ENCODE measurements at regions not wholly inside any gene's neighbourhood (a gene's known extent, or its start where the extent isn't known, plus 50 kb on each side); places are given as distances from the start of the nearest gene placed in this dataset.

GRCh38 chr5:51039424-51040329, 343.6 kb upstream of the ISL1 start:
- no peak overlapping the region for H3K9ac ChIP-seq (ENCODE audit: low read length)
- H3K9me3 ChIP-seq (ENCODE audit: control insufficient read depth, insufficient read depth, low read depth, low read length), result no peaks in the 10 kb centered on the region
- no peak overlapping the region for H3K4me3 ChIP-seq (ENCODE audit: low read depth, low read length)
- no peaks in the 10 kb centered on the region for H3K27me3 ChIP-seq (ENCODE audit: control insufficient read depth, insufficient read depth, low read length)
- H3K27ac ChIP-seq (ENCODE audit: low read depth, low read length), result no peak overlapping the region
- H3K36me3 ChIP-seq (ENCODE audit: control insufficient read depth, insufficient read depth, low read length), result no peaks in the 10 kb centered on the region
- no peaks in the 10 kb centered on the region for H3K4me1 ChIP-seq (ENCODE audit: control insufficient read depth, insufficient read depth, low read length)

- Histone ChIP-seq H3K9ac (ENCODE audit: low read length) (no peak overlapping the region), H3K4me3 (ENCODE audit: low read depth, low read length) (no peak overlapping the region), H3K9me3 (ENCODE audit: control insufficient read depth, insufficient read depth, low read depth, low read length) (no peaks in the 10 kb centered on the region), H3K36me3 (ENCODE audit: control insufficient read depth, insufficient read depth, low read length) (no peaks in the 10 kb centered on the region), H3K27me3 (ENCODE audit: control insufficient read depth, insufficient read depth, low read length) (no peaks in the 10 kb centered on the region), H3K27ac (ENCODE audit: low read depth, low read length) (no peak overlapping the region), H3K4me1 (ENCODE audit: control insufficient read depth, insufficient read depth, low read length) (no peaks in the 10 kb centered on the region)
These were observed 339.5 kb upstream of the ISL1 start for GRCh38 chr5:51043745-51044144.

- Histone ChIP-seq H3K4me3 (ENCODE audit: low read depth, low read length) (no peak overlapping the region), H3K27me3 (ENCODE audit: control insufficient read depth, insufficient read depth, low read length) (no peaks in the 10 kb centered on the region), H3K9ac (ENCODE audit: low read length) (no peak overlapping the region), H3K4me1 (ENCODE audit: control insufficient read depth, insufficient read depth, low read length) (no peaks in the 10 kb centered on the region), H3K9me3 (ENCODE audit: control insufficient read depth, insufficient read depth, low read depth, low read length) (no peaks in the 10 kb centered on the region), H3K36me3 (ENCODE audit: control insufficient read depth, insufficient read depth, low read length) (no peaks in the 10 kb centered on the region), H3K27ac (ENCODE audit: low read depth, low read length) (no peak overlapping the region)
These were observed 335.9 kb upstream of the ISL1 start for GRCh38 chr5:51047369-51047768.

- no peak overlapping the region for H3K27ac ChIP-seq (ENCODE audit: low read depth, low read length)
- no peaks in the 10 kb centered on the region for H3K4me1 ChIP-seq (ENCODE audit: control insufficient read depth, insufficient read depth, low read length)
- H3K36me3 ChIP-seq (ENCODE audit: control insufficient read depth, insufficient read depth, low read length), result no peaks in the 10 kb centered on the region
- no peak overlapping the region for H3K4me3 ChIP-seq (ENCODE audit: low read depth, low read length)
- no peak overlapping the region for H3K9ac ChIP-seq (ENCODE audit: low read length)
- no peaks in the 10 kb centered on the region for H3K27me3 ChIP-seq (ENCODE audit: control insufficient read depth, insufficient read depth, low read length)
- no peaks in the 10 kb centered on the region for H3K9me3 ChIP-seq (ENCODE audit: control insufficient read depth, insufficient read depth, low read depth, low read length)
These were observed 329.9 kb upstream of the ISL1 start for GRCh38 chr5:51053361-51053760.

GRCh38 chr5:51060953-51061352, 322.3 kb upstream of the ISL1 start:
- Histone ChIP-seq H3K27me3 (ENCODE audit: control insufficient read depth, insufficient read depth, low read length) (no peaks in the 10 kb centered on the region), H3K36me3 (ENCODE audit: control insufficient read depth, insufficient read depth, low read length) (no peaks in the 10 kb centered on the region), H3K9me3 (ENCODE audit: control insufficient read depth, insufficient read depth, low read depth, low read length) (0 out of 2 replicates have a peak, but pooled peaks cover 8% of the 10 kb centered on the region), H3K9ac (ENCODE audit: low read length) (no peak overlapping the region), H3K27ac (ENCODE audit: low read depth, low read length) (no peak overlapping the region), H3K4me3 (ENCODE audit: low read depth, low read length) (no peak overlapping the region), H3K4me1 (ENCODE audit: control insufficient read depth, insufficient read depth, low read length) (no peaks in the 10 kb centered on the region)

- H3K4me1 ChIP-seq (ENCODE audit: control insufficient read depth, insufficient read depth, low read length), result no peaks in the 10 kb centered on the region
- H3K27ac ChIP-seq (ENCODE audit: low read depth, low read length), result no peak overlapping the region
- no peaks in the 10 kb centered on the region for H3K27me3 ChIP-seq (ENCODE audit: control insufficient read depth, insufficient read depth, low read length)
- H3K4me3 ChIP-seq (ENCODE audit: low read depth, low read length), result no peak overlapping the region
- no peaks in the 10 kb centered on the region for H3K36me3 ChIP-seq (ENCODE audit: control insufficient read depth, insufficient read depth, low read length)
- peaks cover 14% of the 10 kb centered on the region; the same call in 1 of the 2 replicates for H3K9me3 ChIP-seq (ENCODE audit: control insufficient read depth, insufficient read depth, low read depth, low read length)
- H3K9ac ChIP-seq (ENCODE audit: low read length), result no peak overlapping the region
These were observed 310.3 kb upstream of the ISL1 start for GRCh38 chr5:51072937-51073336.

- no peaks in the 10 kb centered on the region for H3K27me3 ChIP-seq (ENCODE audit: control insufficient read depth, insufficient read depth, low read length)
- H3K36me3 ChIP-seq (ENCODE audit: control insufficient read depth, insufficient read depth, low read length), result no peaks in the 10 kb centered on the region
- H3K9me3 ChIP-seq (ENCODE audit: control insufficient read depth, insufficient read depth, low read depth, low read length), result no peaks in the 10 kb centered on the region
- H3K9ac ChIP-seq (ENCODE audit: low read length), result no peak overlapping the region
- no peak overlapping the region for H3K4me3 ChIP-seq (ENCODE audit: low read depth, low read length)
- H3K27ac ChIP-seq (ENCODE audit: low read depth, low read length), result no peak overlapping the region
- no peaks in the 10 kb centered on the region for H3K4me1 ChIP-seq (ENCODE audit: control insufficient read depth, insufficient read depth, low read length)
These were observed 300.5 kb upstream of the ISL1 start for GRCh38 chr5:51082741-51083140.

GRCh38 chr5:51091816-51092215, 291.4 kb upstream of the ISL1 start:
- H3K9me3 ChIP-seq (ENCODE audit: control insufficient read depth, insufficient read depth, low read depth, low read length), result no peaks in the 10 kb centered on the region
- H3K27me3 ChIP-seq (ENCODE audit: control insufficient read depth, insufficient read depth, low read length), result no peaks in the 10 kb centered on the region
- H3K36me3 ChIP-seq (ENCODE audit: control insufficient read depth, insufficient read depth, low read length), result no peaks in the 10 kb centered on the region
- no peak overlapping the region for H3K27ac ChIP-seq (ENCODE audit: low read depth, low read length)
- H3K4me3 ChIP-seq (ENCODE audit: low read depth, low read length), result no peak overlapping the region
- H3K4me1 ChIP-seq (ENCODE audit: control insufficient read depth, insufficient read depth, low read length), result no peaks in the 10 kb centered on the region
- no peak overlapping the region for H3K9ac ChIP-seq (ENCODE audit: low read length)

- Histone ChIP-seq H3K4me3 (ENCODE audit: low read depth, low read length) (no peak overlapping the region), H3K36me3 (ENCODE audit: control insufficient read depth, insufficient read depth, low read length) (no peaks in the 10 kb centered on the region), H3K4me1 (ENCODE audit: control insufficient read depth, insufficient read depth, low read length) (no peaks in the 10 kb centered on the region), H3K27ac (ENCODE audit: low read depth, low read length) (no peak overlapping the region), H3K27me3 (ENCODE audit: control insufficient read depth, insufficient read depth, low read length) (no peaks in the 10 kb centered on the region), H3K9ac (ENCODE audit: low read length) (no peak overlapping the region), H3K9me3 (ENCODE audit: control insufficient read depth, insufficient read depth, low read depth, low read length) (no peaks in the 10 kb centered on the region)
These were observed 287.8 kb upstream of the ISL1 start for GRCh38 chr5:51095486-51095885.

- Histone ChIP-seq H3K4me1 (ENCODE audit: control insufficient read depth, insufficient read depth, low read length) (no peaks in the 10 kb centered on the region), H3K27ac (ENCODE audit: low read depth, low read length) (no peak overlapping the region), H3K36me3 (ENCODE audit: control insufficient read depth, insufficient read depth, low read length) (no peaks in the 10 kb centered on the region), H3K9me3 (ENCODE audit: control insufficient read depth, insufficient read depth, low read depth, low read length) (no peaks in the 10 kb centered on the region), H3K27me3 (ENCODE audit: control insufficient read depth, insufficient read depth, low read length) (no peaks in the 10 kb centered on the region), H3K4me3 (ENCODE audit: low read depth, low read length) (no peak overlapping the region), H3K9ac (ENCODE audit: low read length) (no peak overlapping the region)
These were observed 286.4 kb upstream of the ISL1 start for GRCh38 chr5:51096859-51097258.

GRCh38 chr5:51099173-51099853, 283.9 kb upstream of the ISL1 start:
- H3K36me3 ChIP-seq (ENCODE audit: control insufficient read depth, insufficient read depth, low read length), result no peaks in the 10 kb centered on the region
- no peak overlapping the region for H3K4me3 ChIP-seq (ENCODE audit: low read depth, low read length)
- no peak overlapping the region for H3K9ac ChIP-seq (ENCODE audit: low read length)
- H3K4me1 ChIP-seq (ENCODE audit: control insufficient read depth, insufficient read depth, low read length), result no peaks in the 10 kb centered on the region
- no peaks in the 10 kb centered on the region for H3K9me3 ChIP-seq (ENCODE audit: control insufficient read depth, insufficient read depth, low read depth, low read length)
- H3K27me3 ChIP-seq (ENCODE audit: control insufficient read depth, insufficient read depth, low read length), result no peaks in the 10 kb centered on the region
- no peak overlapping the region for H3K27ac ChIP-seq (ENCODE audit: low read depth, low read length)
